ENCODE measurements at regions not wholly inside any gene's neighbourhood (a gene's known extent, or its start where the extent isn't known, plus 50 kb on each side); places are given as distances from the start of the nearest gene placed in this dataset.

GRCh38 chr18:24656551-24657443, 196.4 kb downstream of the HRH4 start:
- TF ChIP-seq CTCF (IDR thresholded peaks at IDR 0.05) (no peak), REST (IDR thresholded peaks at IDR 0.05; ENCODE audit: insufficient read depth in 1 of 2, low read depth in 2 of 2, low read length in 1 of 2) (no peak), POLR2AphosphoS5 (IDR thresholded peaks at IDR 0.05; ENCODE audit: low read depth, low read length) (no peak), SIN3A (IDR thresholded peaks at IDR 0.05; ENCODE audit: borderline replicate concordance, insufficient read depth, low read depth, low read length) (no peak)
